GM18951 (cell line): ENCODE measurements at regions not wholly inside any gene's neighbourhood (a gene's known extent, or its start where the extent isn't known, plus 50 kb on each side); places are given as distances from the start of the nearest gene placed in this dataset.

Experiments
- POLR2A ChIP-seq: IDR thresholded peaks from 4 replicates; pipeline ENCODE4 v1.6.1; 2011; ENCODE audit warnings: mild to moderate bottlenecking; ENCODE audit not compliant: insufficient read length, insufficient read depth; ENCODE audit errors: extremely low read depth
- in situ Hi-C: fragments of 300-500 bp; cut with MboI; formaldehyde crosslinking; loops from one replicate; pipeline ENCODE4 v1.12.0; 2022; ENCODE audit warnings: low sequenced_read_pairs, mixed read lengths, inconsistent platforms; ENCODE audit not compliant: unreplicated experiment

DNA sequence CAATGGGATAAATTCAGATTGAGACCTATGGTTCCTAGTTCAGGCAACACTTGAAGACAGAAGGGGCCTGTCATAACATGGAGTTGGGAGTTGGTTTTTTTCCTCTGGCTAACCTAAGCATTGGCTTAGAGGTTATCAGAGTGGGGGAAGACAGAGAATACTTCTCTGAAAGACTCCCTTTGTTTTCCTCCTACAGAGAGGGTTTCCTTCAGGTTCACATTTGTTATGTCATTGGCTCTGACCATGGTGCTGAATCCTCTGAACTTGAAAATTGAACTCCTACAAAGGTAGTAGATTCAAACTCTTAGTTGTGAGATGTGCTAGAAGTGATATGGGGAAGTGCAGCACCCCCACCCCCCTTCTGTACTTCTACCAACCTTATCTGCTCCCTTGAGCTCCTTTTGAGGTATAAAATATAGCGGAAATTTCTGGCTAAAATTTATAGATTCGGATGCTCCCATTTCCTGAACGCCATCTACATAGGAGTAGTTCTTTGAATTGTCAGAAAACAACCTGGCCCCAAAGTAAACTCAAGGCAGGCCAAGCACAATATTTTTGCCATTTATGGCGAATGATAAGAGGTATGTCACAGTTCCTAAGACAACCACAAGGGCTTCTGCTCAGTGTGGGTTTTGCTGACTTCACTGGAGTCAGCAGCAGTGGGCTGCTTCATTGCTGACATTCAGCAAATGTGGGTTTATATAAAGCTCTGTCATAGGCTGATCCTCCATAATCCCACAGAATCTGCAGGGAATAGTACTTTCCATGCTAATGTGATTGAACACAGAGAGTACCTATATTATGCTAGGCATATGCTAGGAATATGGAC lies 131.6 kb upstream of the KLF14 start:
- peak; percentile 2 for TF ChIP-seq POLR2A
- in situ Hi-C loops = no loop called here

DNA sequence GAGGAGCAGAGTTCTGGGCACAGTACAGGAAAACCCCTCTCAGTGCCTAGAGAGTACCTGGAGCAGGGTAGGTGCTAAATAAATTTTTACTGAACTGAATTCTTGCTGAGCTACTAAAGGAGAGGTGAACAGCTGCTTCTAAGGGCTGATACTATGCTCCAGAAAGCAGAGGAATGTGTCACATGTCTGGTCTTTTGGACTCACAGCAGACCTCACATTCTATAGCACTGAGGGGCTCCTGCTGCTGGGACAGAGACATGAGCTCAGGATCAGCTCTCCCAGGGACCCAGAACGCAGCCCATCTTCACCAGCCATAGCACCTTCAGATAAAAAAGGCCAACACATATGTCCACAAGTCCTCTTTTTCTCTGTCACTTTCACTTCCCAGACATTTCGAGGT lies 133.0 kb upstream of the KLF14 start:
- no peak for TF ChIP-seq POLR2A
- in situ Hi-C loops = no loop called here

DNA sequence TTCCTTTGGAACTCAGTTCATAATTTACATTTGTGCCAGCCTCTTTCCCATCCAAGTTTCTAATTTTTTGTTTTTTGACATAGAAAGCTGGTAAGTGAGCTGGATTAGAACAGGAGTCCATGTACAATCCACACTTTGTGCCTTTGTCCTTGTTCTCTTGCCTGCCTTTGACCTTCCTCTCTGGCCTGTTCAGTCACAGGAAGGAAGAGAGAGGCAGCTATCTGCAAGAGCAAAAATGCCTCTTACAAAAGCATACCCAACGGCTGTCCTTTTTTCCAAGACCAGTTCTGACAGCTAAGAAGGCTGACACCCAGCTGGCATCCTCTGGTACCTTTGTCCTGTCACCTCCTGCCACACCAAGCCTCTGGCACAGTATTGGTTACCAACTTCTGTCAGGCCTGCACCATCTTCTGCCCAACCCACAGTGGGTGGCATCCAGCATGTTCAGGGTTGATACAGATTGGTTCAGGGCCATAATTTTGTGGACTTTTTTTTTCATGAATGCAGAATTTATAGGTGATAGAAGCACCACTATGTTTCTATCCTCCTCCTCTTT lies 133.7 kb upstream of the KLF14 start:
- TF ChIP-seq POLR2A = no peak
- in situ Hi-C loops = no loop called here

DNA sequence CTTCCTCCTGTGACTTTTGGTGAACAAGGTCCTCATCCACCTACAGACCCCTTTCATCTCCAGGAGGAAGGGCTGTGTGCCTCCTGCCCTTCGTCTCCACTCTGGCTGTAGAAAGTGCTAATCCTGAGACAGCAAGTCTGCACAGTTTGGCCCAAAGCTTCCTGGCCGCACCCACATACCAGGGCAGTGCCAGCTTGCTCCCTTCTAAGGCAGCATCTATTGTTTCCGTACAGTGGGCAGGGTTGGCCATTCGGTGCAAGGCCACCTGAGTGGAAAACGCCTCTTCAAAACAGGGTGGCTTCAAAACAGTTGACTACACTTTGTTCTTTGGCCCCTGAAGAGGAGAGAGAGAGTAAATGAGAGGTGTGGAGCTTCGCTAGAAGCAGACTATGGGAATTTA lies 134.1 kb upstream of the KLF14 start:
- TF ChIP-seq POLR2A = no peak
- in situ Hi-C loops = no loop called here

DNA sequence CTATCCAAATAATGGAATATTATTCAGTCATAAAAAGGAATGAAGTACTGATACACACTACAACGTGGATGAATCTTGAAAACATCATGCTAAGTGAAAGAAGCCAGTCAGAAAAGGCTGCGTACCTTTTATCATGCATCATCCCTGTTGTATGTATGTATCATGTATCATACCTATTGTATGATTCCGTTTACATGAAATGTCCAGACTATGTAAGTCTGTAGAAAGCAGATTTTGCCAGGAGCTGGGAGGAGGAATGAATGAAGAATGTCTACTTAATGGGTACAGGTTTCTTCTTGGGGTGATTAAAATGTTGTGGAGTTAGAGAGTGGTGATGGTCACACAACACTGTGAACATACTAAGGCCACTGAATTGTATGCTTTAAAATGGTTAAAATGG lies 135.9 kb upstream of the KLF14 start:
- TF ChIP-seq POLR2A = no peak
- in situ Hi-C loops = no loop called here

DNA sequence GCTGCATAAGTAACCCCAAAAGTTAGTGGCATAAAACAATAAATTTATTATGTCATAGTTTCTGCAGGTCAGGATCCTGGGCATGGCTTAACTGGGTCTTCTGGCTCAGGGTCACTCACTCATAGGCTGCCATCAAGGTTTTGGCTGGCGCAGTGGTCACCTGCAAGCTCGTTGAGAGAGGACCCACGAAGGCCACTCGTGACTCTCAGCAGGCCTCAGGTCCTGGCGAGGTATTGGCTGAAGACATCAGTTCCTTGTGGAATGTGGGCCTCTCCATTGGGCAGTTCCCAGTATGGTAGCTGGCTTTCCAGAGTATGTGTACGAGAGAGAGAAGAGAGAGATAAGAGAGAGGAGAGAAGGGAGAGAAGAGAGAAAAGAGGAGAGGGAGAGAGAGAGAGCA lies 138.3 kb upstream of the KLF14 start:
- no peak for TF ChIP-seq POLR2A
- in situ Hi-C loops = no loop called here

DNA sequence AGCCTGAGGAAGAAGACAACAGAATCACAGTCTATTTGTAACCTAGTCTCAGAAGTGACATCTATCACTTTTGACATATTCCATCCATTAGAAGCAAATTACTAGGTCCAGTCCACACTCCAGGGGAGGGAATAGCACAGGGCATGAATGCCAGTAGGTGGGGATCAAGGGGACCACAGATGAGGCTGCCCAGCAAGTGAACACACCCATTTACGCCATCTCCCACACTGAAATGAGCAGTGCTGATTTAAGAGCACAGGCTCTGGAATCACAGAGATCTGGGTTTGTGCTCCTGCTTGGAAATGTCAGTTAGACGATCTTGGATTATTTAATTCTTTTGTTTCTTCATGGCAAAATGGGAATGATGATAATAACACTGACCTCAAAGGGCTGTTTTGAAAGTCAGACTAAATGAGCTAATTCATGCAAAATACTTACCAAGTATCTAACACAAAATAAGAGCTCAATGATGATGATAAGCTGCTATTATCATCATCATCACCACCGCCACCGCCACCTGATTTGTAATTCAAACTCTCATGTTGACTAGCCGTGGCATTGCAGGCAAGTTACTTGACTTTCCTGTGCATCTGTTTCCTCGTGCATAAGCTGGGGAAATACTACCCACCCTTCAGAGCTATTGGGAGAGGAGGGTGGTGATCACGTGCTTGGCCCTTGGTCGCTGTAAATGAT lies 138.9 kb upstream of the KLF14 start:
- in situ Hi-C loops = no loop called here
- TF ChIP-seq POLR2A = no peak

DNA sequence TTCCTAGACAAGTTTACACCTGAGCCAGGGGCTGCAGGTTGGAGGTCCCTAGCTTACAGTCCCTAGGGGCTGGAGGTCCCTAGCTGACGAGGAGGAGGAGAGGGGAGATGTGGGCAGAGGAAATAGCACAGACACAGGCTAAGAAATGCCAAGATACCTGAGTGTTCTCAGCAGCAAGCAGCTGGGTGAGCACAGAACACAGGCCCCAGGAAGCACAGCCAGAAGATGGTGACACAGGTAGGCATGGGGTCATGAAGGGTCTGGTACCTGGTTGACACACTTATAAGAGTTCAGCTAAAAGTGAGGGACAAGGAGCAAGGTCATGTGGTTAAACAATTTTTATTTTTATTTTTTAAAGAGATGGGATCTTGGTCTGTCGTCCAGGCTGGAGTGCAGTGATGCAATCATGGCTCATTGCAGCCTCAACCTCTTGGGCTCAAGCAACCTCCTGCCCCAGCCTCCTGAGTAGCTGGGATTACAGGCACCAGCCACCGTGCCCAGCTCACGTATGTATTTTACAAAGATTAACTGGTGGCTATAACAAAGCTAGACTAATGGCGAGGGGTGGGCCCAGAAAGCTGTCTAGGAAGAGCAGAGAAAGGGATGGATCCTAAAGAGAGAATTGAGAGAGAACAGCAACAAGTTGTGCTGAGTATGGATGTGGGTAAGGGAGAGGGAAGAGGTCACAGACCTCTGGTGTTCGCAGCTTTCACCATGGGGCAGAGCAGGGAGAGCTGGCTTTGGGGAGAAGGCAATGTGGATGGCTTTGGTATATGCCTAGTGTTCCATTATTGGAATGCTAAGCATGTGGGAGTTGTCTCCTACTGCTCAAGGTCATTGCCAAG lies 140.3 kb upstream of the KLF14 start:
- peak; percentile 27 for TF ChIP-seq POLR2A

DNA sequence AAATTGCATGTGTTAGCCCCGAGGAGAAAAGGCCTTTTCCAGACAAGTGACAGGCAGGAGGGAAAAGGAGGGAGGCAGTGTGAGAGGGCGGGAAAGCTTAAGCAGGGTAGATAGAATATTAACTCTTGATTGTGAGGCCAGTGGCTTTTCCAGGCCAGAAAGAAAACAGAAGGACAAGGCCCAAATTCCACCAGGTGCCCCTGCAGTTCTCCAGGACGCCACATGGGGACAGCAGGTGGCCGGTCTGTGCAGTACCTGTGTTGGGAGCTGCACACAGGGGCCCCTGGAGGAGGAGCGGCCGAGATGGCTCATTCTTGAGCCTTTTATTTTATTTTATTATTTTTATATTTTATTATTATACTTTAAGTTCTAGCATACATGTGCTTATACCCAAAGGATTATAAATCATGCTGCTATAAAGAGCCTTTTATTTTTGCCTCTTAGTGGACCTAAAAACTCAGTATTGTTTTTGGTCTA lies 141.3 kb upstream of the KLF14 start:
- no peak for TF ChIP-seq POLR2A
- in situ Hi-C loops = no loop called here

More for the DNA sequence above, 140.3 kb upstream of the KLF14 start:
- in situ Hi-C loops = no loop called here

DNA sequence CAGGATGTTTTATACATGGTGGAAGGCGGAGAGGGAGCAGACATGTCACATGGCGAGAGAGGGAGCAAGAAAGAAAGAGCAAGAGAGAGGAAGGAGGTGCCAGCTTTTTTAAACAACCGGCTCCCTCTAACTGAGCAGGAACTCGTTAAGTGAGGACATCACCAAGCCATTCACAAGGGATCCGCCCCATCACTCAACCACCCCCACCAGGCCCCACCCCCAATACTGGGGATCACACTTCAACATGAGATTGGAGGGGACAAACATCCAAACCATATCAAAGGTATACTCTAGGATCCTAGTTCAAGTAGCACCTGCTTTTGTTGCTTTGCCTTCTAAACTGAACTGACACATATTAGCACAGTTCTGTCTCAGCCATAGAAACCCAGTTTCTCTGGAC lies 141.9 kb upstream of the KLF14 start:
- no peak for TF ChIP-seq POLR2A
- in situ Hi-C loops = no loop called here

DNA sequence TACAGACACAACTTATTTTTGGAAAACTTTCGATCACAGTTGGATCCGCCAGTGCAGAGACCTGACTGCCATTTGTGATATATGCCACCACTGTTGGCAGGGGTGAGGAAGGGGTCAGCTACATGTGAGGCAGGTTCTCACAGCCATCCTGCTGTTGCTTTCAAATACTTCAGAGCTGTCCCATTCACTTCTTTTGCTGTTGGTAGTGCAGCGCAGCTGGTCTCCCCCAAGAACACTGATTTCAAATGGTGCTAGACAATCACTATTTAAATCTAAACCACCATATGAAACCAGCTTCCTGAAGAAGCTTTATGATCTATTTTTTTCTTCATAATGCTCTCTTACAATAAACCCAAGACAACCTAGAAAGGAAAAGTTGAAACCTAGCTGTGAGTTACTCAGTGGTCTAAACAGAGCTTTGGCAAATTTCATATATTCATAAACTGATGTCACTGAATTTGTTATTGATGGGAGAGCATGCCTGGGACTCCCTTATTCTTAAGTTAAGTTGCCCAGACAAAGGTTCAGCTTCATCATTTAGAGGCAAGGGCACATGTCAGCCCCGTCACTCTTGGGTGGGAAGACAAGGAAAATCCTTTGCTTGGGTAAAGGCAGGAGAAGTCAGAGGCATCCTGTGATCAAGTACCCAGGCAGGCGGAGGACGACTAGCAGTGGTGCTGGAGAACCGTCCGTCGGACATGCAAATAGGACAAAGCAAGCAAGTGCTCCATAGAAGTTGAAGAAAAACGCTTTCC lies 143.4 kb upstream of the KLF14 start:
- TF ChIP-seq POLR2A = no peak
- in situ Hi-C loops = no loop called here

DNA sequence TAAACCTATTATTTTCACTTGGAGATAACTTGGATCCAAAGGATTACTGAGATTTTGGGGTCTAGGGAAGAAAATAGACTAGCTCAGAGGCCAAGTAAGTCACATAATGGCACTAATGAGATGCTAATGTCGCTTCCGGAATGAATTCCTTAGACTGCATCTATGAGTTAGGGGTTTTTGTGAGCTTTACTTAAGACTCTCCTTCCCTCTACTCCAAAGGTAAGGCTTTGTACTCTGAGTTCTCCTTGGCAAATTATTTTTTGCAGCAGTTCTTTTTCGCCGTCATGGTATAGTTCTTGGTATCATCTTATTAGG lies 143.9 kb upstream of the KLF14 start:
- in situ Hi-C loops = no loop called here
- no peak for TF ChIP-seq POLR2A
